ENCODE measurements at regions not wholly inside any gene's neighbourhood (a gene's known extent, or its start where the extent isn't known, plus 50 kb on each side); places are given as distances from the start of the nearest gene placed in this dataset.

GRCh38 chr17:77879226-77879895 lies 79.1 kb upstream of the TNRC6C start:
- no peak for DNase-seq (ENCODE audit: insufficient read length, low spot score)
- FAIRE-seq = no peak
- no peak for TF ChIP-seq POLR2A (IDR thresholded peaks at IDR 0.05; ENCODE audit: low read depth, low read length)

- FAIRE-seq (no peak), DNase-seq (ENCODE audit: insufficient read length, low spot score) (no peak)
- TF ChIP-seq POLR2A (IDR thresholded peaks at IDR 0.05; ENCODE audit: low read depth, low read length) = no peak
Measured at GRCh38 chr17:77879896-77880280, 78.6 kb upstream of the TNRC6C start.

- FAIRE-seq (no peak), DNase-seq (ENCODE audit: insufficient read length, low spot score) (no peak)
- TF ChIP-seq POLR2A (IDR thresholded peaks at IDR 0.05; ENCODE audit: low read depth, low read length) = no peak
Measured at GRCh38 chr17:77880711-77881450, 77.6 kb upstream of the TNRC6C start.

GRCh38 chr17:77881545-77881944 lies 77.0 kb upstream of the TNRC6C start:
- FAIRE-seq (no peak), DNase-seq (ENCODE audit: insufficient read length, low spot score) (peak; percentile 48)
- TF ChIP-seq POLR2A (IDR thresholded peaks at IDR 0.05; ENCODE audit: low read depth, low read length) = no peak

GRCh38 chr17:77882040-77882439 lies 76.5 kb upstream of the TNRC6C start:
- TF ChIP-seq POLR2A (IDR thresholded peaks at IDR 0.05; ENCODE audit: low read depth, low read length) = no peak
- no peak for FAIRE-seq
- no peak for DNase-seq (ENCODE audit: insufficient read length, low spot score)

- TF ChIP-seq POLR2A (IDR thresholded peaks at IDR 0.05; ENCODE audit: low read depth, low read length) = no peak
- DNase-seq (ENCODE audit: insufficient read length, low spot score) = peak; percentile 33
- no peak for FAIRE-seq
Measured at GRCh38 chr17:77882481-77883212, 75.9 kb upstream of the TNRC6C start.

- TF ChIP-seq POLR2A (IDR thresholded peaks at IDR 0.05; ENCODE audit: low read depth, low read length) = no peak
- DNase-seq (ENCODE audit: insufficient read length, low spot score) (no peak), FAIRE-seq (no peak)
Measured at GRCh38 chr17:77883213-77883650, 75.3 kb upstream of the TNRC6C start.

- FAIRE-seq (no peak), DNase-seq (ENCODE audit: insufficient read length, low spot score) (no peak)
- TF ChIP-seq POLR2A (IDR thresholded peaks at IDR 0.05; ENCODE audit: low read depth, low read length) = no peak
Measured at GRCh38 chr17:77884019-77884418, 74.5 kb upstream of the TNRC6C start.

- FAIRE-seq = no peak
- no peak for DNase-seq (ENCODE audit: insufficient read length, low spot score)
Measured at GRCh38 chr17:77884967-77885641, 73.4 kb upstream of the TNRC6C start.

GRCh38 chr17:77885678-77886386 lies 72.7 kb upstream of the TNRC6C start:
- DNase-seq (ENCODE audit: insufficient read length, low spot score) (no peak), FAIRE-seq (no peak)
- TF ChIP-seq POLR2A (IDR thresholded peaks at IDR 0.05; ENCODE audit: low read depth, low read length) = no peak

More at GRCh38 chr17:77884967-77885641, 73.4 kb upstream of the TNRC6C start:
- TF ChIP-seq POLR2A (IDR thresholded peaks at IDR 0.05; ENCODE audit: low read depth, low read length) = no peak

- FAIRE-seq (no peak), DNase-seq (ENCODE audit: insufficient read length, low spot score) (no peak)
- no peak for TF ChIP-seq POLR2A (IDR thresholded peaks at IDR 0.05; ENCODE audit: low read depth, low read length)
Measured at GRCh38 chr17:77886387-77886728, 72.1 kb upstream of the TNRC6C start.

GRCh38 chr17:77887110-77887463 lies 71.4 kb upstream of the TNRC6C start:
- TF ChIP-seq POLR2A (IDR thresholded peaks at IDR 0.05; ENCODE audit: low read depth, low read length) = no peak
- no peak for DNase-seq (ENCODE audit: insufficient read length, low spot score)
- FAIRE-seq = no peak

- FAIRE-seq (no peak), DNase-seq (ENCODE audit: insufficient read length, low spot score) (peak; percentile 50)
- TF ChIP-seq POLR2A (IDR thresholded peaks at IDR 0.05; ENCODE audit: low read depth, low read length) = peak; percentile 30; the same call in 1 of the 2 replicates
Measured at GRCh38 chr17:77887464-77888241, 70.8 kb upstream of the TNRC6C start.
